Right renal pelvis (tissue), 4 donors: ENCODE measurements at regions not wholly inside any gene's neighbourhood (a gene's known extent, or its start where the extent isn't known, plus 50 kb on each side); places are given as distances from the start of the nearest gene placed in this dataset.
"Not testable (repeated sequence)": the region's sequence is repeated elsewhere in the genome, so short reads cannot be mapped to it uniquely, and the experiment has no call there.

Experiments
- DNase-seq, 4 donors: peaks; one replicate each; pipeline ENCODE4 v3.0.0-alpha.2; 2013; ENCODE audit warnings: low read depth in 4 of 4, low spot score in 3 of 4, missing footprints in 1 of 4

GRCh38 chr15:22665059-22665702 lies 121.3 kb upstream of the NIPA1 start:
- peak in 2 of 4 donors; percentile 15 to 25 for DNase-seq

GRCh38 chr15:22665711-22666110 lies 120.7 kb upstream of the NIPA1 start:
- not testable (repeated sequence) for DNase-seq

- DNase-seq = not testable (repeated sequence)
These were observed 101.7 kb upstream of the NIPA1 start for GRCh38 chr15:22684786-22685185.

DNA sequence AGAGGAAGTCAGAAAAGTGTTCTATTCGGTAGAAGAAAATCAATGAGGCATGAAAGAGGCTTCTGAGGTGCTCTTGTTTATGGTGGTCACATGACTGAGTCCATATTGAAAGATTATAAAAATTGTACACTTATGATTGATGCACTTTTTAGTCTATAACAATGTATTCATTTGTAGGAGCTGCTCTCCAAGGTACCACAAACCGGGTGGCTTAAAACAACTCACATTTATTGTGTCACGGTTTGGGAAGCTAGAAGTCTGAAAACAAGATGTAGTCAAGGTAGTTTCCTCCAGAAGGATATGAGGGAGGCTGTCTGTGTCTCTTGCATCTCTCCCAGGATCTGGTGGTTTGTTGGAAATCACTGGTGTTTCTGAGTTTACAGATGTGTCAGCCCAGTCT lies 86.6 kb upstream of the NIPA1 start:
- not testable (repeated sequence) for DNase-seq

DNA sequence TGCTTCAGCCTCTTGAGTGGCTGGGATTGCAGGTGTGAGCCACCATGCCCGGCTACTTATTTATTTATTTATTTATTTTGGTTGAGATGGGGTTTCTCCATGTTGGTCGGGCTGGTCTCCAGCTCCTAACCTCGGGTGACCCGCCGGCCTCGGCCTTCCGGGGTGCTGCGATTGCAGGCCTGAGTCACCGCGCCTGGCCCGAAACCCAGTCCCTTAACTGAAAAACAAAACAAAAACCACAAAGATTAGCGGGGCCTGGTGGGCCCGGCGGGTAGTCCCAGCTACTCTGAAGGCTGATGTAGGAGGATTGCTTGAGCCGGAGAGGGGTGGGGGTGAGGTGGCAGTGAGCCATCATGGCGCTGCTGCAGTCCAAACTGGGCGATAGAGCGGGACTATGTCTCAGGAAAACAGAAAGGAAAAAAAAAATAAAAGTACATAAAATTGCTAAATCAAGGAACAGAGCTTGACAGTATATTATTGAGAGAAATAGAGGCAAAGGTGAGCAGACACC lies 75.6 kb upstream of the NIPA1 start:
- not testable (repeated sequence) for DNase-seq

GRCh38 chr15:22713933-22714332 lies 72.5 kb upstream of the NIPA1 start:
- not testable (repeated sequence) for DNase-seq

- not testable (repeated sequence) for DNase-seq
These were observed 71.9 kb upstream of the NIPA1 start for GRCh38 chr15:22714358-22715132.

DNA sequence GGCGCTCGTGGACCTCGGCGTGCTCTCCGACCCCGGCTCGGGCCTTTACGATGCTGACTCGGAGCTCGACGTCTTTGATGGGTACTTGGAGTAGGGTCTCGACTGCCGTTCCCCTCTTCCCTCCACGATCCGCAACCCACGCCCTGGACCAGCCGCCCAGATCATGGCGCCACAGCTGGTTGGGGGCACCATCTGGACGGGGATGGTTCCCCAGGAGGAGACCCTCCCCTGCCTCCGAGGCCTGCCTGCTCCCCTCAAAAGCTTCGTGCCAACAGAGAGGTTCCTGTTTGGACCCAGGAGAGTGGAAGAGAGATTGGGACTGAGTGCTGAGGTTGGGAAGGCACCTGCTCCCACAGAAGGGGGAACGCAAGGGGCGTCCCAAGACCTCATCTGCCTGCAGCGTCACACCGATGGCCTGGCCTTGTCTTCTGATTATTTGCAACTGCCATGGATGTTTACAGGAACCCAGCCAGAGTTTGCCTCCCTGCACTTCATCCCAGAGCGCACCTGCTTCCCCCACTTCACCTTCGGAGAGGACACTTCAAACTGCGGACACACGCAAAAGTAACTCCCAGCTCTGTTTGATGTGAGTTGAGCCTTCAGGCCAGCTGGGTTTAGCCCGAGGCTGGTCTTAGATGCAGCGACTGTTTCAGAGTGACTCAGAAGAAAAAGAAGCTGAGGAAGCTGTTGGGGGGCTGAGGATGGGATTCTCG lies 71.2 kb upstream of the NIPA1 start:
- DNase-seq = not testable (repeated sequence)

DNA sequence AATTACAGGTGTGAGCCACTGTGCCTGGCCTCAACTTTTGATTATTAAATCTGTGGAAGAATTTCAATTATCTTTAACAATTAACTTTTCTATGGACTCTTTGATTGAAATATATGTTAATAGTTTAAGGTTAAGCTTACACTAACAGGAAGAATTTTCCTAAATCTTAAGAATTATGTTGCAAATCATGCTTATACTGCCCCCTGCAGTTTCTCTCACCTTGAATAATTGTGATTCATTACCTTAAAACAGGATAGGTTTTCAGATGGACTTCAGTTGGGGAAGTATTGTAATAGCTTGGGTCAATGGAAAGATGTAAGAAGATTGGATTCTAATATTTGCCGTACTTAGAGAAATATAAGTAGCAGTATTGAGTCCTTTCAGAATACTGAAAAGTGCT lies 66.5 kb upstream of the NIPA1 start:
- DNase-seq = not testable (repeated sequence)

- not testable (repeated sequence) for DNase-seq
These were observed 60.3 kb upstream of the NIPA1 start for GRCh38 chr15:22726104-22726503.

DNA sequence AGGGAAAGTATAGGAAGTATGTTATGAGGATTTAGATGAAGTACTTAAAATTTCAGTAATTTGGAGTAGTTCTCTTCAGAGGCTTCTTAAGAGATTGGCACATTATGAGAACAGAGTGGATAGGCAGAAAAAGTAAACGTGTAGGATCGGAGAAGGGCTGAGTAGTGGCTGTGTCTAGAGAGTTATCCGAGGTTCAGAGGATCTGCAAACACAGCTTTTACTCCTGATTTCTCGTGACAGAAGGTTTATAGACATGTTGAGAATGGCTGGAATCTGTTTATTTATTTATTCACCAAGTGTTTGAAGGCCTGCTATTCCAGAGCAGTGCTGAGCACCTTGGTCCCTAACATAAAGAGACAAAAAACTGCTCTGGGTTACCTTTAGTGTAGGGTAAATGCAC lies 51.4 kb upstream of the NIPA1 start:
- DNase-seq = not testable (repeated sequence)

DNA sequence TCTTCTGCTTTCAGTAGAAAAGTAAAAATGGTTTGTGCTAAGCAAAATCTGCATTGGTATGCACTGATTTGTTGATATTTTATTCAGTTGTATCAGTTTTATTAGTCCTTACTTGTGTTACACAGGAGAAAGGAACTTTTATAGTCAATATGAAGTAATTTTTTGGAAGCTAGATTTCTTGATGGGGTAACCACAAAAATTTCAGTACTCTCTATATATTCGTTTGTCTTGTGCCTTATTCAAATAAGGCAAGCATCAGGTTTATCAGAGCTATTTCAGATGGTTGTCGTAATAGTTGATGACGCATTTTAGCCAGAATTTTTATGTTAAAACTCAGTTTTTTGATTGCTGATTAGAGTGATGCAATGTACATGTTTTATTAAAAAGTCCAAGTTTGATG lies 50.7 kb upstream of the NIPA1 start:
- no peak for DNase-seq

- not testable (repeated sequence) for DNase-seq
These were observed 50.2 kb upstream of the NIPA1 start for GRCh38 chr15:22736200-22736599.
